ENCODE measurements at regions not wholly inside any gene's neighbourhood (a gene's known extent, or its start where the extent isn't known, plus 50 kb on each side); places are given as distances from the start of the nearest gene placed in this dataset.

GRCh38 chr3:152785051-152785450 lies 49.9 kb upstream of the P2RY1 start:
- no peak overlapping the region for H3K9ac ChIP-seq (ENCODE audit: insufficient read length, low read depth)
- H3K4me3 ChIP-seq (ENCODE audit: insufficient read length, low read depth) = no peak overlapping the region
- H3K27me3 ChIP-seq (ENCODE audit: insufficient read depth, insufficient read length) = no peaks in the 10 kb centered on the region
- H3K9me3 ChIP-seq (ENCODE audit: insufficient read depth, low read length) = peaks cover 14% of the 10 kb centered on the region
- H3K4me1 ChIP-seq (ENCODE audit: insufficient read depth, insufficient read length) = no peaks in the 10 kb centered on the region
- no peaks in the 10 kb centered on the region for H3K36me3 ChIP-seq (ENCODE audit: insufficient read depth, insufficient read length, low read length)
- no peak for DNase-seq (ENCODE audit: low read depth, low spot score)
- TF ChIP-seq SUZ12 (IDR thresholded peaks at IDR 0.05; ENCODE audit: extremely low read depth, insufficient read depth, insufficient read length) = no peak
